ENCODE measurements at regions not wholly inside any gene's neighbourhood (a gene's known extent, or its start where the extent isn't known, plus 50 kb on each side); places are given as distances from the start of the nearest gene placed in this dataset.
"Not testable (repeated sequence)": the region's sequence is repeated elsewhere in the genome, so short reads cannot be mapped to it uniquely, and the experiment has no call there.

DNA sequence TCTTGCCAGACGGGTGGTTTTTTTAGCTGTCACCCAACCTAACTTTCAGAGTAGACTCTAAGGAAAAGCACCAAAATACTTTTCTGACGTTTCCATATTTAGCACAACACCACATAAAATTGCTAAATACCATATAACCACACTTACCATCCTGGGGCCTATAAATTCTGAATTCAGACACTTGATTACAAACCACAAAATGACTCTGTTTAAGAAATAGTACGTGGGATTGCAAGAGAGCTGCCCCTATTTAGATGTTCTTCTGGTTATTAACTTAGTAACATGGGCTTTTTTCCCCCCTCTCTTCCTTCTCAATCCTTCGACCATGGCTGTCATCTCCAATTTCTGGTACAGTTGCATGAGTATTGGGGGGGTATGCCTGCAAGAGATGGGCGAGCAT, 287.7 kb downstream of the BMP4 start:
- DNase-seq (ENCODE audit: low spot score), result no peak

DNA sequence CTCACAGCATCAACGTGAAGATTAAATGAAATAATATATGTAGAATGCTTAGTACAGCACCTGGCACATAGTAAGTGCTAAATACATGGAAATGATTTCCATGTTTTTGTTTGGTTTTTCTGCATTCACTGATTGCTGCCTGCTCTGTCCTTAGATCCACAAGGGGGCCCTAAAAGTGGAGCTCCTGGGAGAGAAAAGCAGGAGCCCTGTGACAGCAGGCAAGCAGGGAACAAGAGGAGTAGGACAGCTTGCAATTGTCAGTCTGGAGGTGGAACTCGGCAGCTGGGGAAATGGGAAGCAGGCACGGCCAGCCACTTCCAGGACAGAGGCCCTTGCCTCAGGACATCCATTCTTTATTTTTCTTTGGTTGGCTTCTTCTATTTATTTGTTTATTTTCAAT, 292.9 kb downstream of the BMP4 start:
- peak; percentile 14 for DNase-seq (ENCODE audit: low spot score)

DNA sequence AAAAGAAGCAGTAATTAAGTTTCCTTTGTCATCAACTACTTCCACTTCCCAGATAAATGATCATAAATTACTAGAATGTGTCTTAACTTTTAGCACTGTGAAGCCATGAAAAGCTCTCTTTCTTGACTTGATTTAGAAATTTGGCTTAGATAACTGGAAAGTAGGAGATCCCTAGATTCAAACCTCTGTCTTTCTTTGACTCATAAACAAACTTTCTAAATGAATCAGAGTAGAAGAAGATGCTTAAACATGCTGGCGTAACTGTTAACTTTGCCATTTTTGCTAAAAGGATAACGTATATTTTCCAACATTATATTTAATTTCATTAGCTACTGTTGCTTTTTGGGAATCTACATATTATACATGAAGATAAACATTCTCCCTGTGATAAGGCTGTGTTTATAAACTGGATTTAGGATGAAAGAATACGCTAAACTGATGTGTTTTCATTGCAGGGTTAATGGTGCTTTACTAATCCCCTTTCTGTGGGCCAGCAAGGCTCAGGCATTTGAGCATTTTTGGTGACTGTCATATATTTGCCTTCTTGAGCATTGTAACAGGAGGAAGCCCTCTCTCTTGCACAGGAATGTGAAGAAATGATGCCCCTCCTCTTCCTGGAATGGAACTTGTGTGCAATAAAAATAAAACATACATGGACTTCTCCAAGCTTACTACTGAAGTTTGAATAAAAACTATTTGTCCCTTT, 301.4 kb downstream of the BMP4 start:
- no peak for DNase-seq (ENCODE audit: low spot score)

DNA sequence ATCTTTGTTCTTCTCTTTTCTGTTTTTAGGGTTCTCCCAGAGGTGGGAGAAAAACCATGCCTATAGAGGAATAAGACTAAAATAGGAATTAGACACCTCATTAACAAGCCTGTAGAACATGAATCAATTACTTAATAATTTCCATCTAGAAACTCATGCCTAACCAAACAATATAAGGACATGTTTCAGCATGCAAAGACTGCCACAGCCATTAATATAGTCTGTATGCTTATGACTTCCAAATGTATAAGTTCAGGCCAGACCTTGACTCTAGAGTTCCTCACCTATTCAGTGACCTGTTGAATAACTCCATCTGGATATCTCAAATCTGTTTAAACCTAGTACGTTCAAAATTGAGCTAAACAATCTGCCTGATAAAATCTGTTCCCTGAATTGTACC, 304.6 kb downstream of the BMP4 start:
- DNase-seq (ENCODE audit: low spot score), result no peak

DNA sequence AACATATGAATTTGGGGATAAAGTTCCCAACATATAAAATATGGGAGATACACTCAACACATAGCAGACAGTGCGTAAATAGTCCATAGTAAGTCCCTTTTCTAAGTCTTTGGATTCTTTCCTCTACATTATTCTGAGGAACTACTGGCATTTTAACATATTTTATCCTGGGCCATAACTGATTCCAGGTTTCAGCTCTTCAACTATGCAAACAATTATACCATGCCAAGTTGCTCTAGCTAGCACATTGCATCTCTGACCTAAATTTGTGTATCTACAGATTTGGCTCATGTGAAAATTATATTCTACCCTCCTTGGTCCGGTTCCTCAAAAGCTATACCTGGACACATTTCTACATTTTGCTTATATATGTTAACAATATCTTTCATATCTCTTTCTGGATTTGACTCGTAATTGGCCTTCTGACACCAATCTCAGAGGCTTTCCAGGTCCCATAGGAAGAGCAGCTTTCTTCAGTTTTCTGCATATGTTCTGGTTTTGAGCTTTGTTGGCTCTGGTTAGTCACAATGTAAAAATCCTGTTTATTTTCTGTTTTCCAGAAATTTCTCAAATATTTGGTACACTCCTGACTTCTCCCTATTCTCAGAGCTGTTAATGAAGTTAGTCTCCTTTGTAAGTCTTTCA, 305.4 kb downstream of the BMP4 start:
- no peak for DNase-seq (ENCODE audit: low spot score)

DNA sequence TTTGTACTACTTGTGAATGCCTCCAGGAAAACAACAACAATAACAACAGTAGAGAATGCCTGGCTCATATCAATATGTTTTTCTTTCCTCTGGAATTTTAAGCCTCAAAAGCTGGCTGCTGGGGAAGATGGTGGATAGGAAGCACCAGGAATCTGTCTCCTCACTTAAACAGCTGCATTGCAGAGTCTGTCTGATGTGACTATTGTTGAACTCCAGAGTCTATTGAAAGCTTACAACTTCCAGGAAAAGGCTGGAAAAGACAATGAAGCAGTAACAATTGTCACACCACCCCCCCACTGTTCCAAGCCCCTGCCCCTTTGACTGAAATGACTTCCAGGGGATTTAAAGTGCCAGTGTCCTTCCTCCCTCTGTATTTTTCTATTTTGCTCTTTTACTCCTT, 309.7 kb downstream of the BMP4 start:
- no peak for DNase-seq (ENCODE audit: low spot score)

DNA sequence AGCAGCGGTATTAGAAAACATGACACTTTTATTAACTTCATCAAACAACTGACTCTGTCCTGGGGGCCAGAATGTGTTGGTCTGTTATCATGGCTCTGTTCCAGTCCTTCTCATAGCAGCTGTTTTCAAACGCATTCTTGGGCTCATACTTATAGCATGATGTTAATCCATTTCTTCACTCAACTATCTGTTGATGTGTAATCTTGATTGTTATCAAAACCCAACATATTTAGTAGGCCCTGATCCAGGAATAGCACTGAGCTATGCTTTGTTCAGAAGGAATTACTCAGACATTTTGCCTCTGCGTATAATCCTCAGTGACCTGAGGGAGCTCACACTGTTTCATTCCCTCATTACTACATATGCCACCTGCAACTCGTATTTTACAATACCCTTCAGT, 315.9 kb downstream of the BMP4 start:
- DNase-seq (ENCODE audit: low spot score), result no peak

DNA sequence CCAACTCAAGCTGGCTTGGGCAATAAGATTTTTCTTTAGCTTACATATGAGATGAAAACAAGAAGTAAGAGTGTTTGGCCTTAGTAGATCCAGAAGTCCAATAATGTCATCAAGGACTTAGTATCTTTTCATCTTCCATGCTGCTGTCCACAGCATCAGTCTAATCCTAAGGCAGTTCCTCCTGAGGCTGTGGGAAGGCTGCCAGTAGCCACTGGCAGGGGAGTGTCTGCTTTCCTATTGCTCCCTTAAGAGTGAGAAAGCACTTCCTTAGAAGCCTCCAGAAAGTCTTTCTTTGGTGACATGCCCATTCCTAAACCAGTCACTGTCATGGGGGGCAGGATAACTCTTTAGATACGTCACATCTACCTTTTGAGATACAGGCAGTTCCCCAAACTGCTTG, 317.7 kb downstream of the BMP4 start:
- DNase-seq (ENCODE audit: low spot score), result no peak

DNA sequence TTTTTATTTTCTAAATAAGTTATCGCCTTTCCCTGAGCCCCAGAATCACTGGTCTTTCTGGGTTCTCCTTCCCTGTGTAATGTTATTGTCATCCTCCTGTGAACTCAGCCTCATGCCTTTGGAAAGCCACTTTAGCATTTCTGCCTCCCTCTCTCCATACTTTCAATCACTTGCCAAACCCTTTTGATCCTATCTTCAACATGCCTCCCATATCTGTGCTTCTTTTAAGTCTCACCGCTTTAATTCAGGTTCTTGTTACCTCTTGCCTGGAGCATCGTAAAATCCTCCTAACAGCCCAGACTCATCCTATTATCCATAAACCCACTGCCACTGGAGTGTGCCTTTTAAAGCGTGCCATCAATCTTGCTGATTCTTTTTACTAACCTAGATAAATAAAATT, 321.8 kb downstream of the BMP4 start:
- DNase-seq (ENCODE audit: low spot score), result no peak

DNA sequence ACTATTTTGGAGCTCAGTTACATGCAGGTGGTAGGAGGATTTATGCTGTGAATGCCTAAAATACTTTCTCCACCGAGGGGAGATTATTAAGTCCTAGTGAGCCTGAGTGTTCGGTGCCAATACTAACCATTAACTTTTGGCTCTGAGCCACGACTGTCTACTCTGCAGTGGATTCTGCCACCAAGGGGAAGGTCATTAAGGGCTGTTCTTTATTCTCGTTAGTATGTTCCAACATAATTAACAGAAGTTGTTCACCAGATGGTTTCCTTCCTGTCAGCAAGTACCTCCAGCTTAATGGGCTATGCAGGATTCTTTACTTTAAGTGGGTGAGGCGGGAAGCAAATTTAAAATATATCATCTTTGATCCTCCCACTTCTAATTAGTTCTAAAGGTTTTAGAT, 326.3 kb downstream of the BMP4 start:
- DNase-seq (ENCODE audit: low spot score), result no peak

DNA sequence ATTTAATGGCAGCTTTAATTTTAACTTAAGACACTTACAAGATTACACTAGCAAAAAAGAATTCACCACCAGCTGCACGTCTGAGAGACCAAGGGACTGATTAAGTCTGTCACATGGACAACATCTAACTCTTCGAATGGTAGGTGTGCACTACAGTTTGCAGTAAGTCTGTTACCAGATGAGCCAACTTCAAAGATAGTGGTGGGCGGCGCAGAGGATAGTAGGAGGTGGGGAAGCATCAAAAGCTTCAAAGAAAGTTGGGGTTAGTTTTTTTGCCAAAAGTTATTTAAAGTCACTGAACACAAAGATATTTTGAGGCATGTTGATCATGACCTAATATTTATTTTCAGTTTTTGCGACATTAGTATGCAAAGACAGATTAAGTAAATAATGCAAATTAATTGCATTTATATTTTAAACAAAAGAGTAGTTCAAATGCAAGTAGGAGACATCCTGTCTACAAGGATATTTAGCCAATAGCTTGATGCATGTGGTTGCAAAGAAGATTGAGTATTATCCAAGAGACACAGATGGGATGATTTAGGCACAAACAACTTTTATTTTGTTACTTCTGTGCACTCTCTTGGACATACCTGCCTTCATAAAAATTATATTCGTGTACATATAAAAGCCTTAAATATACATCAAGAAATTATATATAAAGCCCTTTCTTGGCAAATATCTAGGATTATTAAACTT, 327.7 kb downstream of the BMP4 start:
- no peak for DNase-seq (ENCODE audit: low spot score)

DNA sequence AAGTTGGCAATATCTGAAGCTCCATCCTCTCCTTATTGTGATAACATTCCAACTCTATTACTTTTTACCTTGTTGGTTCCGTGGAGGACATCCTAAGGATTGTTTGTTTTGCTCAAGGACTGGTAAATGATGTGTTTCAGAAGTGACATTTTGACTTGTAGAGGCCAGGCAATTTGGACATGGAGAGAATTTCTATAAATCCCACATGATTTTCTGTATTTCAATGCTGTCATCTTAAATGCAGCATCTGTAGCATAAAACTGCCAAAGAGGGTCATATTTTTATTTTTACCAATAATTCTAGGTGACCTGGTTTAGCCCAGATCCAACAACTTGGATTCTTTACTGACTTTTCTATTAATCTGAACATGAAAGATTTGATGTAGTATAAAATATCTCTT, 328.4 kb downstream of the BMP4 start:
- DNase-seq (ENCODE audit: low spot score), result no peak

DNA sequence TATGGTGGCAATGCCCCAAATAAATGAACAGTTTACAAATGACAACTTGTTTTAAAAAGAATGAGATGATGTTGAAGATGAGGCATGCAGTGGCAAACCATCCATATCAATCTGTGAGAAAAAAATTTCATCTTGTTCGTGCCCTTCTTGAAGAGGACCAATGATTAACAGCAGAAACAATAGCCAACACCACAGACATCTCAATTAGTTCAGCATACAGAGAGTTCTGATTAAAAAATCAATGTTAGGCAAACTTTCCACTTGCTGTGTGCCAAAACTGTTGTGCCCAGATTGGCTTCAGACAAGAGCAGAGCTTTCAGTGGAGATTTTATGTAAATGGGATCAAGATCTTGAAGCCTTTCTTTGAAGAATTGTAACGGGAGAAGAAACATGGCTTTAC, 329.9 kb downstream of the BMP4 start:
- DNase-seq (ENCODE audit: low spot score), result no peak

DNA sequence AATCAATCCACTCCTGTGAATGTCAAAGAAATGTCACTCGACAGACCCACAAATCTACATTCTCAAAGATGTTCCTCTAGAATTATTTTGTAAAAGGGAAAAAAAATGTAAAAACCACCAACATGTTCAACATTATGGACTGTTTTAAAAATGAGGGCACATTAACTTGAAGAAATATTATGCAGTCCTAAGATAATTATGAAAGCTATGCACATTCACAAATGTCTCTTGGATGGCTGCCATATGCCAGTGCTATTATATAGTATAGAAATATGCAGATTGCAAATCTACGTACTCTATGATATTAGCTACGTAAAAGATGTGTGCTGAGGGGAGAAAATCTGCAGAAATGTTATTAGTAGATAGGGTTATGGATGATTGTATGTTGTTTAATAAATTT, 334.2 kb downstream of the BMP4 start:
- DNase-seq (ENCODE audit: low spot score), result no peak

DNA sequence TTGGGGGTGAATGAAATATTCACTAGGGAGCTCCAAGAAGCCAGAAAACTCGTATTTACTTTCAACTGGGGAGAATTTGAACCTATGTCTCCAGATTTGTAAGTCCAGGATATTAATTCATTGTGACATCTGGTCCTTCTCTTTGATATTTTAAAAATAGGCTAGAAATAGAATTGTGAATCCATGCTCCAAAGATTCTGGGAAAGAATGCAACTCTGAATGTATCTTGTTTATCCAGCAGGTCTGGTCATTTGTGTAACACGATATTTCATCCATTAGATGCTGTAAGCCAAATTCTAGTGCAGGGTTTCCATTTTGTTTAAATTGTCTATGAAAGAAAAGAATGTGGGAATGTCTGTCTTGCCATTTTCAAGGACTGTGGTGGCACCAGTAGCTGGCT, 334.7 kb downstream of the BMP4 start:
- DNase-seq (ENCODE audit: low spot score), result no peak

DNA sequence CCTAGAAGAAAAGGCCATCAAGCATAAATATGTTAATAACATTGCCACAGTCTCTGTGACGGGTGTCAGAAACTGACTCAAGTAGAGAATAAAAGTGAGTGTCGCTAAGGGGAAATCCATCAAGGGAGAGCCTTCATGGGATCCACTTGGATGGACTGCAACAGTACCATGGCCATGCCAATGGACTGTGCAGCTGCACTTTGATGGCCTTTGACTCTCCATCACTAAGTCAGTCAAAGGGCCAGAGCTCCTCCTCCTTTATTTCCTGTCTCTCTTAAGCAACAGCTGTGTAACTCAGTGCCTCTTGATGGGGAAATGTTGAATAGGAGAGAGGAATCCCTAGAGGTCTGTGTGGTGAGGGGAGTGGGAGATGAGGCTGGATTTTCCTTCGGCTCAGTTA, 335.2 kb downstream of the BMP4 start:
- no peak for DNase-seq (ENCODE audit: low spot score)

DNA sequence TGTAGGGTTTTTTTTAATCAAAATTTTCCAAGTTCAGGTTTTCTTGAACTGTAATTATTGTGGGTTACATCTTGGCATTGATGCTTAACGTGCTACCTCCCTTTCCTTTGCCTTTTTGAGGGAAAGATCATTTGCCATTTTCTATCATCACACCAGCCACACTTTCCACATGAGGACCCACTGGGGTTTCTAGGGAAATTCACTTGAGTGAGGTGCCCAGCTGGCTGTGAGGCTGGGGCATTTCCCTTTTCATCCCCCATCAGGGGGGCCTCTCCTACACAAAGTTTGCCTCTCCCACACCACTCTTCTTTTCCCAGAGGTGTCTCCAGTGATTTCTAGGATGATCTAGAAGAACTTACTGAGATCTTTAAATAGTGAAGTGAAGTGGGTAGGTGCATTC, 335.7 kb downstream of the BMP4 start:
- DNase-seq (ENCODE audit: low spot score), result no peak

DNA sequence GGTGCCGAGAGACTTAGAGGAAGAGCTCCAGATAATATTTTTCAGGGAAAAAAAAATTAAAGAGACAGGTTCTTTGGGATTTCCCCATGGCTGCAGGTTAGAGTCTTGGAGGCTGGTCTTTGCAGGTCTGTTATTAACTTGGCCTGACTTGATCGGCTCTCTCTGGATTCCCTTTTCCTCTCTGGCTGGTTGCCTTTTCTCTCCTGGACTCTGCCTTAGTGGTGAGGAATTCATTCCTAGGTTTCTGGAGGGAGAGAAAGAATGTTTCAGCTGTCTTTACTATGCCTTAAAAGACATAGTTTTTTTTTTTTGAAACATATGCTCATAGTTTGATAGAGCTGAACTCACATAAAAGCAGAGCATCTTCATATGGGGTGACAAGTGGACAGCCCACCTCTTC, 336.3 kb downstream of the BMP4 start:
- peak; percentile 10 for DNase-seq (ENCODE audit: low spot score)

DNA sequence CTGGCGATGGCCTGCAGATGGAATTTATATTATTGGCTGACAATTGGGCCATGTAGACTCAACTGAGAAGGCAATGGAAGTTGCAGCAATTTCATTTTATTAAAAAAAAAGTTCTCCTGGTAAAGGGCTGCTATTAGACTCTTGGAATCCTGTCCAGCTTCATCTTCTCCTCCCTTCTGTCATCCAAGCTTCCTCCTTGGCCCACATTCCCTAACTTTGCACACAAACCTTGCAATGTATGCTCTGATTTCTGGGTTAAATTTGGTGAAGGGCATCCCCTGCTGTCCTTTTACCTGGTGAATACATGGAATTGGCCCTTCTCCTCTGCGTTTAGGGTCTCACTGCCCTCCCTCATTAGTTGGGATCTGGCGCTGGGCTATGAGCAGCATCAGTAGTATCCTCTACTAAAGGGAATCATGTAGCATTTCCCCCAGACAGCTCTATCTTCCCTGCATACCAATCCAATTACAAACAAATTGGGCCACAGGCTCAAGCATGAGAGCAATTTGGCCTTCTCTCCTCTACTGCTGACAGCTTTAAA, 336.9 kb downstream of the BMP4 start:
- peak; percentile 69 for DNase-seq (ENCODE audit: low spot score)

DNA sequence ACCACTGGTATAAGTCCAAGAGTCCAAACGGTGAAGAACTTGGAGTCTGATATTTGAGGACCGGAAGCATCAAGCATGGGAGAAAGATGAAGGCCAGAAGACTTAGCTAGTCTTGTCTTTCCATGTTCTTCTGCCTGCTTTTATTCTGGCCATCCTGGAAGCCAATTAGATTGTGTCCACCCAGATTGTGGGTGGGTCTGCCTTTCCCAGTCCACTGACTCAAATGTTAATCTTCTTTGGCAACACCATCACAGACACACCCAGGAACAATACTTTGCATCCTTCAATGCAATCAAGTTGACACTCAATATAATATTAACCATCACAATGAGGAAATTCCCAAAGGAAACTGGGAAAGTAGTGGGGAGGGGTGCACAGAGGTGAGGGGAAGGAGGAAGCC, 340.1 kb downstream of the BMP4 start:
- DNase-seq (ENCODE audit: low spot score), result not testable (repeated sequence)

DNA sequence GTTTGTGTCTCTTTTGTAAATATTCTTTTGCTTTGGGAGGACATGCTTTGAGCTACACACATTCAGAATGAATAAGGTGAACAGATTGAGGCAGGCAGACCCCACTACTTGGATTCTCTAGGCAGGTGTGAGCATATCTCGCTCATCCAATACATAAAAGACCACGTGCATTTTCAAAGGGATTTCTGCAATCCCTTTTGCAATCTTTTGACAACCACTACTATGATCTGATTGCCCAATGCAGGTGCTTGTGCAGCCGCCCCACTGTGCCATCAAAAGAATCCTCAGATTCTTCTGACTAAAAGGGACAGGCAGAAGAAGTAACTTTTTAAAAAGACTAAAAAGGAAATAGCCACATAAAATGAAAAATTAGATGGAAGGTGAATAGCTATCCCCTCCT, 341.4 kb downstream of the BMP4 start:
- no peak for DNase-seq (ENCODE audit: low spot score)

DNA sequence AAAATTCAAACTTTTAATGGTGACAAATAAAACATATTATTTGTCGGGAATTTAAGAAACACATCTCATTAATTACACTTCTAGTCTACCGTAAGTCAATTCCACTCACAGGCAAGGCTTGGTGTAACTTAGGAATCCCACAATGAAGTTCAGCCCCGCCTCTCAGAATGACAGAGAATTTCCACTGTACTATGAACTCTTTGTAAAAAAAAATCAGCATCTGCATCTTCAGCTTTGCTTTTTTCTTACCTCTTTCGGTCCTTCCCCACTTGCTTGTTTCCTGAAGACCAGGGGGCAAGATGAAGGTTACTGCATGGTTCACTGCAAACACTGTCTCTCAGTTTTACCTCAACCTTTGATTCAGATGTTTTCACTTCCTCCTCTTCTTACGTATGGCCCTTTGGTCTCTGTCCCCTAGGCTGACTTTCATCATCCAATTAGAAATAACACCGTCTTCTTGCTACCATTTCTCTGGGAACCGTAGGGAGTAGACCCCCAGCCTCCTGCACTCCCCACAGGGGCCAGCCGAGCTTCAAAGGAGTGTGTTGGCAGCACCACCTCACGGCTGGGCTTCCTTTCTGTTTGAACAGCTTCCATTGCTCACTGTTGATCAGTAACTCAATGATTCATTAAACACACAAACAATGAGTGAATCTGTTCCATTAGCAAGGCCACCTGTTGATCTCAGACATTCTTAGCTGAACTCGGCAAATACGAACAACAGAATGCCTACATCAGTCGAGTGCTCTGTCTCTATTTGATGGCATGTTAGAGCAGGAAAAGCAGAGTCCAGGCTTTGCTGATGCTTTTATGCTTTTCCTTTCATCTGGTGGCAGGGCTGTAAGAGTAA, 343.0 kb downstream of the BMP4 start:
- DNase-seq (ENCODE audit: low spot score), result no peak
